OCI-LY7 (cell line): ENCODE measurements at regions not wholly inside any gene's neighbourhood (a gene's known extent, or its start where the extent isn't known, plus 50 kb on each side); places are given as distances from the start of the nearest gene placed in this dataset.

ENCODE experiments used
- CTCF ChIP-seq: fragments of 200-600 bp; sonication (generic); conservative IDR thresholded peaks from 2 replicates; pipeline ENCODE4 v1.5.1; 2014; ENCODE audit warnings: mild to moderate bottlenecking, antibody characterized with exemption, low read length, moderate library complexity, mixed read lengths
- EZH2phosphoT487 ChIP-seq: fragments of 200-600 bp; sonication (generic); IDR thresholded peaks from 2 replicates; pipeline ENCODE4 v1.6.1; 2018; ENCODE audit warnings: low read depth, borderline replicate concordance, mild to moderate bottlenecking, mixed run types, antibody characterized with exemption, low read length, moderate library complexity, mixed read lengths

GRCh38 chr13:26919732-26920131 is 159.1 kb upstream of the GPR12 start:
- TF ChIP-seq CTCF (no peak), EZH2phosphoT487 (no peak)
